Mesothelial cell of epicardium (in vitro differentiated cells): ENCODE measurements at regions not wholly inside any gene's neighbourhood (a gene's known extent, or its start where the extent isn't known, plus 50 kb on each side); places are given as distances from the start of the nearest gene placed in this dataset.

Source experiments
- DNase-seq, 2 experiments: peaks; one replicate each; pipeline ENCODE4 v3.0.0; 2021; ENCODE audit warnings: low spot score in 2 of 2; ENCODE audit not compliant: unreplicated experiment in 2 of 2
- H3K27ac Mint-ChIP-seq: 2 replicates; pipeline ENCODE4 v1.8.0; 2021; ENCODE audit warnings: mixed read lengths
- H3K27me3 Mint-ChIP-seq: 2 replicates; pipeline ENCODE4 v1.8.0; 2021; ENCODE audit warnings: low read depth, mixed read lengths
- H3K36me3 Mint-ChIP-seq: 2 replicates; pipeline ENCODE4 v1.8.0; 2021; ENCODE audit warnings: mixed read lengths
- H3K4me1 Mint-ChIP-seq: 2 replicates; pipeline ENCODE4 v1.8.0; 2021; ENCODE audit warnings: mixed read lengths
- H3K4me3 Mint-ChIP-seq: 2 replicates; pipeline ENCODE4 v1.8.0; 2021; ENCODE audit warnings: mild to moderate bottlenecking, moderate library complexity, mixed read lengths
- H3K9me3 Mint-ChIP-seq: 2 replicates; pipeline ENCODE4 v1.8.0; 2021; ENCODE audit warnings: mixed read lengths
- CTCF ChIP-seq: fragments of 200-600 bp; sonication (generic); IDR thresholded peaks from one replicate; pipeline ENCODE4 v1.5.0; 2021; ENCODE audit warnings: antibody characterized with exemption; ENCODE audit not compliant: unreplicated experiment

DNA sequence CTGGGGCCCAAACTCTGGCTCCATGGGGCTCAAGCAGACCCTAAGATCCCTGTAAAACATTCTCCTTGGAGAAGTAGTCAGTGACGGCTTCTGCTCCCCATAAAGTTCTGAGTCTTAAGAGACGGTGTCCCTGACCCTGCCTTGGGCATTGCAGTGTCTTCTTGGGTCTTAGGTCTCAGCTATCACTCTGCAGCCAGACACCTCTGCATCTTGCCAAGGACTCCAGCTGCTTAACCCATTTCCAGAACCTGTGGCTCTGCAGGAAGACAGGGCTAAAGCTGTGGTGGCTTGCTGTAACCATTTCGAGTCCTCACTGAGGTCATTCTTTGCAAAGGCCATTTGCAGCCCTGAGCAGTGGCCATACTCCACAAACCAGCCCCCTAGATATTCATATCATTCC is 337.1 kb upstream of the ZMIZ1 start:
- Mint-ChIP-seq H3K36me3 (no peaks in the 10 kb centered on the region), H3K27ac (no peak overlapping the region), H3K4me3 (no peak overlapping the region), H3K27me3 (no peaks in the 10 kb centered on the region), H3K9me3 (no peaks in the 10 kb centered on the region), H3K4me1 (peaks cover 18% of the 10 kb centered on the region)
- TF ChIP-seq CTCF: no peak
- no peak for DNase-seq

DNA sequence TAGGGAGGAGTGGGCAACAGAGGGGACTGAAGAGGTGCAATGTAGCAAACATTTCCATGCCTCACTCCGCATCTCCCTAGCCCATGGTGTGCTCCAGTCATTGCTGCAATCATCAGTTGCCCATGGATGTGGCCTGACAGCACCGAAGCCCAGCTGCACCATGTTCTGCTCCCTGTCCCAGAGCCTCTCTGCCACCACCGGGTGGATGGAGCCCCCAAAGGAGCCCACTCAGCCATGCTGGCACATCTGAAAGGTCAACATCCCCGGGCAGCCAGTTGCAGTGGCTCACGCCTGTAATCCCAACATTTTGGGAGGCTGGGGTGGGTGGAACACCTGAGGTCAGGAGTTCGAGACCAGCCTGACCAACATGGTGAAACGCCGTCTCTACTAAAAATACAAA is 336.4 kb upstream of the ZMIZ1 start:
- no peak overlapping the region for H3K4me3 Mint-ChIP-seq

GRCh38 chr10:78736926-78737630 is 331.7 kb upstream of the ZMIZ1 start:
- DNase-seq: no peak
- Mint-ChIP-seq H3K36me3 (no peaks in the 10 kb centered on the region), H3K27ac (no peak overlapping the region), H3K9me3 (no peaks in the 10 kb centered on the region), H3K4me1 (peaks cover 9% of the 10 kb centered on the region), H3K4me3 (no peak overlapping the region), H3K27me3 (no peaks in the 10 kb centered on the region)
- no peak for TF ChIP-seq CTCF

More for the DNA sequence above, 336.4 kb upstream of the ZMIZ1 start:
- Mint-ChIP-seq H3K36me3 (no peaks in the 10 kb centered on the region), H3K9me3 (no peaks in the 10 kb centered on the region), H3K27me3 (no peaks in the 10 kb centered on the region), H3K27ac (no peak overlapping the region), H3K4me1 (peaks cover 11% of the 10 kb centered on the region)
- DNase-seq: no peak
- TF ChIP-seq CTCF: no peak

- Mint-ChIP-seq H3K27ac (no peak overlapping the region), H3K9me3 (no peaks in the 10 kb centered on the region), H3K4me1 (peaks cover 11% of the 10 kb centered on the region), H3K36me3 (no peaks in the 10 kb centered on the region), H3K27me3 (no peaks in the 10 kb centered on the region), H3K4me3 (no peak overlapping the region)
- TF ChIP-seq CTCF: no peak
- DNase-seq: no peak
These were observed 330.6 kb upstream of the ZMIZ1 start for GRCh38 chr10:78737883-78738856.

DNA sequence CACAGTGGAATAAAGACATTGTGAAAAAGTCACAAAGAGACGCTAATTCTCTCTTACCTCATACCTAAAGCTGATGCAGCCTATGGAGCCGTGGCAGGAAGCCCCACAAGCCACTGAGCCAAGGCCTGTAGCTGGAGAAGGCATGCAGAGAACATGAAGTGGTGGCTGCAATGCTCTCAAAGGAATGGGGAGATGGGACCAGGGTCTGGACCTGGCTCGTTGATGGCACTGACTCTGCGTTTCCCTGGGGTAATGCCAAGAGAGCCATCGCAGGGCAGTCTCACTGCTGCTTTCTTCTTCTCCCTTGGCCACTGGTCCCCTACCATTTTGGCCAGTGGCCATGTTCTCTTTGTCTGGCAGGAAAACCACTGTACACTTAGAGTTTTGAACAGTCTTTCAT is 329.9 kb upstream of the ZMIZ1 start:
- no peaks in the 10 kb centered on the region for H3K27me3 Mint-ChIP-seq
- H3K9me3 Mint-ChIP-seq: no peaks in the 10 kb centered on the region
- H3K4me3 Mint-ChIP-seq: no peak overlapping the region
- H3K4me1 Mint-ChIP-seq: peaks cover 11% of the 10 kb centered on the region
- no peak for TF ChIP-seq CTCF
- no peak for DNase-seq
- no peaks in the 10 kb centered on the region for H3K36me3 Mint-ChIP-seq
- H3K27ac Mint-ChIP-seq: no peak overlapping the region
